ENCODE measurements at regions not wholly inside any gene's neighbourhood (a gene's known extent, or its start where the extent isn't known, plus 50 kb on each side); places are given as distances from the start of the nearest gene placed in this dataset.

DNA sequence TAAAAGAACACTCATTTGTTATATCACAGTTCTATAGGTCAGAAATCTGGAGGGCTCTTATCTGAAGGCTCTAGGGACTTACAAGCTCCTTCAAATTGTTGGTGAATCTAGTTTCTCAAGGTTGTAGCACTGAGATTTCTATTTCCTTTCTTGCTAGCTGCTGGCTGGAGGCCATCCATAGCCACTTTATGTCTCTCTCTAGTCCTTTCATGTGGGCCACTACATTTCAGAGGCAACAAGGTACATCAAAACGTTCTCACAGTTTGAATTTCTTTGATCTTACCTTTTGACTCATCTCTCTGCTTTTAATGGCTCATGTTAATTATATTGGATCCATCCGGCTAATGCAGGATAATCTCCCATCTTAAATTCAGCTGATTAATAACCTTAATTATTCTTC, 286.8 kb downstream of the DIO2 start:
- Histone ChIP-seq H3K4me3 (ENCODE audit: low read depth, low read length) (no peak overlapping the region), H3K4me1 (no peaks in the 10 kb centered on the region), H3K36me3 (no peaks in the 10 kb centered on the region), H3K27me3 (no peaks in the 10 kb centered on the region), H3K9me3 (no peaks in the 10 kb centered on the region)
- TF ChIP-seq, protein P1, sequence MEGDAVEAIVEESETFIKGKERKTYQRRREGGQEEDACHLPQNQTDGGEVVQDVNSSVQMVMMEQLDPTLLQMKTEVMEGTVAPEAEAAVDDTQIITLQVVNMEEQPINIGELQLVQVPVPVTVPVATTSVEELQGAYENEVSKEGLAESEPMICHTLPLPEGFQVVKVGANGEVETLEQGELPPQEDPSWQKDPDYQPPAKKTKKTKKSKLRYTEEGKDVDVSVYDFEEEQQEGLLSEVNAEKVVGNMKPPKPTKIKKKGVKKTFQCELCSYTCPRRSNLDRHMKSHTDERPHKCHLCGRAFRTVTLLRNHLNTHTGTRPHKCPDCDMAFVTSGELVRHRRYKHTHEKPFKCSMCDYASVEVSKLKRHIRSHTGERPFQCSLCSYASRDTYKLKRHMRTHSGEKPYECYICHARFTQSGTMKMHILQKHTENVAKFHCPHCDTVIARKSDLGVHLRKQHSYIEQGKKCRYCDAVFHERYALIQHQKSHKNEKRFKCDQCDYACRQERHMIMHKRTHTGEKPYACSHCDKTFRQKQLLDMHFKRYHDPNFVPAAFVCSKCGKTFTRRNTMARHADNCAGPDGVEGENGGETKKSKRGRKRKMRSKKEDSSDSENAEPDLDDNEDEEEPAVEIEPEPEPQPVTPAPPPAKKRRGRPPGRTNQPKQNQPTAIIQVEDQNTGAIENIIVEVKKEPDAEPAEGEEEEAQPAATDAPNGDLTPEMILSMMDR (IDR thresholded peaks at IDR 0.05; ENCODE audit: low read depth, low read length): no peak
- DNase-seq: no peak

DNA sequence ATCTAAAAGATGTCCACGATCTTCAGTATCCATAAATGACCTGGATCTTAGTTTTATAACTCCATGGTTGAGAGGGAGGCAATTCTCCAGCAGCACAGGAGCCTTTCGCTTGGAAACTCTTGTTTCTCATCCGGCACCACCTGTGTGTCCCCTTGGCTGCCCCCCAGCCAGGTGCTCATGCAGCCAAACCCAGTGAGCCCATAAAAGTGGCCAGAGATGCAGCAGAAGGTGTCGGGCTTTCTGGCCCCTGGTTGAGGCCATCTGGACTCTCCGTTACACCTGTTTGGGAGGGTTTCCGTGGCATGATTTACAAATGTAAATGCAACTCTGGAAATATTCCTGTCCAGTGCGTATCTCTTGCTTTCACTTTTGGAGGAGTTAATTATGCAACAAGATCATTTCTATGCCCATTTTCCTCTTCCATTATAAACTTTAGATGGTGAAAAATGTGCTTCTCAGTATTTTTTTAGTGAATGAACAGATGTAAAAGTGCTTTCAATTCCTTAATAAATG, 291.1 kb downstream of the DIO2 start:
- Histone ChIP-seq H3K27me3 (no peaks in the 10 kb centered on the region), H3K36me3 (no peaks in the 10 kb centered on the region), H3K4me3 (ENCODE audit: low read depth, low read length) (no peak overlapping the region), H3K9me3 (no peaks in the 10 kb centered on the region), H3K4me1 (no peaks in the 10 kb centered on the region)
- TF ChIP-seq, protein P1 (IDR thresholded peaks at IDR 0.05; ENCODE audit: low read depth, low read length): no peak
- no peak for DNase-seq
